IMR-90 (cell line): ENCODE measurements at regions not wholly inside any gene's neighbourhood (a gene's known extent, or its start where the extent isn't known, plus 50 kb on each side); places are given as distances from the start of the nearest gene placed in this dataset.

Experiments used
- ATAC-seq: fragments of 200-7000 bp; cut with Tn5 transposase; 2 replicates; pipeline ENCODE4 v1.9.1; 2020; ENCODE audit warnings: low read depth, mild to moderate bottlenecking, moderate library complexity
- BruUV-seq: library from RNA; stranded (reverse); fragments of 400-500 nt; replicated peaks from 2 replicates; lab custom pipeline; 2021; lab: Mats Ljungman, UMichigan
- CTCF ChIA-PET: fragments of 300-600 bp; formaldehyde crosslinking; extraction: SDS; loops from one replicate; lab custom pipeline; 2021; ENCODE audit warnings: antibody characterized with exemption; lab: Yijun Ruan, JAX
- POLR2A ChIA-PET: fragments of 300-600 bp; sonication (Branson Sonifier 250); formaldehyde crosslinking; loops from one replicate; lab custom pipeline; 2022; ENCODE audit warnings: antibody characterized with exemption; ENCODE audit not compliant: unreplicated experiment; lab: Charles Lee
- DNase-seq: peaks from one replicate; pipeline ENCODE4 v3.0.0; 2013
- H2AFZ ChIP-seq: replicated peaks from 2 replicates; pipeline ENCODE3; 2013; ENCODE audit warnings: low read length, mild to moderate bottlenecking; ENCODE audit not compliant: poor library complexity
- H2AK5ac ChIP-seq: 2 replicates; pipeline ENCODE4 v1.6.1; 2013; ENCODE audit warnings: low read depth, low read length, inconsistent platforms
- H2AK9ac ChIP-seq: replicated peaks from 2 replicates; pipeline ENCODE3; 2013; ENCODE audit warnings: mild to moderate bottlenecking, low read depth, low read length, moderate library complexity; ENCODE audit not compliant: poor library complexity
- H2BK120ac ChIP-seq: 2 replicates; pipeline ENCODE4 v1.6.1; 2013; ENCODE audit warnings: low read depth, low read length, inconsistent platforms
- H2BK15ac ChIP-seq: 3 replicates; pipeline ENCODE4 v1.6.1; 2013; ENCODE audit warnings: low read depth, low read length, inconsistent platforms
- H2BK20ac ChIP-seq: 2 replicates; pipeline ENCODE4 v1.6.1; 2013; ENCODE audit warnings: low read depth, mild to moderate bottlenecking, inconsistent platforms, low read length, moderate library complexity
- H2BK5ac ChIP-seq: 2 replicates; pipeline ENCODE4 v1.6.1; 2013; ENCODE audit warnings: mild to moderate bottlenecking, low read depth, low read length, inconsistent platforms; ENCODE audit not compliant: poor library complexity, severe bottlenecking
- H3K14ac ChIP-seq: replicated peaks from 2 replicates; pipeline ENCODE4 v1.6.1; 2013; ENCODE audit warnings: low read depth, low read length, inconsistent platforms
- H3K18ac ChIP-seq: 2 replicates; pipeline ENCODE4 v1.6.1; 2013; ENCODE audit warnings: low read depth, low read length, control low read depth
- H3K23ac ChIP-seq: 2 replicates; pipeline ENCODE4 v1.6.1; 2013; ENCODE audit warnings: low read depth, low read length, inconsistent platforms
- H3K27ac ChIP-seq: 2 replicates; pipeline ENCODE4 v1.5.1; 2013; ENCODE audit warnings: mild to moderate bottlenecking, control low read depth, low read length; ENCODE audit not compliant: insufficient read depth
- H3K27me3 ChIP-seq: 2 replicates; pipeline ENCODE4 v1.6.1; 2013; ENCODE audit warnings: low read length; ENCODE audit not compliant: control insufficient read depth, insufficient read depth
- H3K36me3 ChIP-seq: 2 replicates; pipeline ENCODE4 v1.6.1; 2013; ENCODE audit warnings: low read length, mixed read lengths; ENCODE audit not compliant: control insufficient read depth, insufficient read depth
- H3K4ac ChIP-seq: 2 replicates; pipeline ENCODE4 v1.6.1; 2013; ENCODE audit warnings: low read depth, low read length, inconsistent platforms
- H3K4me1 ChIP-seq: 2 replicates; pipeline ENCODE4 v1.6.1; 2013; ENCODE audit warnings: low read length, mixed read lengths; ENCODE audit not compliant: control insufficient read depth, insufficient read depth
- H3K4me2 ChIP-seq: 2 replicates; pipeline ENCODE4 v1.6.1; 2013; ENCODE audit warnings: low read depth, mild to moderate bottlenecking, control low read depth, low read length, moderate library complexity
- H3K4me3 ChIP-seq: 2 replicates; pipeline ENCODE4 v1.5.1; 2013; ENCODE audit warnings: low read depth, mild to moderate bottlenecking, control low read depth, low read length, moderate library complexity; ENCODE audit not compliant: insufficient read depth
- H3K56ac ChIP-seq: 2 replicates; pipeline ENCODE4 v1.6.1; 2013; ENCODE audit warnings: low read length, inconsistent platforms; ENCODE audit not compliant: insufficient read depth; ENCODE audit errors: extremely low read depth
- H3K79me1 ChIP-seq, 2 experiments: 2 replicates each; pipeline ENCODE4 v1.6.1; 2013; ENCODE audit warnings: low read length in 2 of 2, inconsistent platforms in 1 of 2, low read depth in 1 of 2
- H3K9ac ChIP-seq: 2 replicates; pipeline ENCODE4 v1.6.1; 2013; ENCODE audit warnings: low read depth, low read length, control low read depth
- H3K9me1 ChIP-seq: 2 replicates; pipeline ENCODE4 v1.6.1; 2013; ENCODE audit warnings: low read length, inconsistent platforms; ENCODE audit not compliant: insufficient read depth
- H3K9me3 ChIP-seq: 2 replicates; pipeline ENCODE4 v1.6.1; 2013; ENCODE audit warnings: low read length; ENCODE audit not compliant: control insufficient read depth, insufficient read depth
- H4K20me1 ChIP-seq: 2 replicates; pipeline ENCODE4 v1.6.1; 2013; ENCODE audit warnings: low read length, inconsistent platforms; ENCODE audit not compliant: insufficient read depth
- H4K5ac ChIP-seq: 2 replicates; pipeline ENCODE4 v1.6.1; 2013; ENCODE audit warnings: mild to moderate bottlenecking, low read depth, low read length, control low read depth
- H4K8ac ChIP-seq, 2 experiments: 2 replicates each; pipeline ENCODE4 v1.6.1; 2013; ENCODE audit warnings: low read depth in 2 of 2, low read length in 2 of 2, control low read depth in 1 of 2, inconsistent platforms in 1 of 2
- H4K91ac ChIP-seq: 2 replicates; pipeline ENCODE4 v1.6.1; 2013; ENCODE audit warnings: low read depth, low read length, inconsistent platforms; ENCODE audit not compliant: insufficient read depth
- BHLHE40 ChIP-seq: fragments of 150-350 bp; IDR thresholded peaks from 2 replicates; pipeline ENCODE4 v1.6.1; 2016; ENCODE audit warnings: mild to moderate bottlenecking, low read depth, low read length
- CEBPB ChIP-seq: IDR thresholded peaks from 2 replicates; pipeline ENCODE4 v1.6.1; 2012; ENCODE audit warnings: low read depth, low read length, improper control_type of control experiment
- CHD1 ChIP-seq: IDR thresholded peaks from 2 replicates; pipeline ENCODE4 v1.6.1; 2012; ENCODE audit warnings: low read depth, low read length, improper control_type of control experiment
- FOS ChIP-seq: fragments of 150-350 bp; IDR thresholded peaks from 2 replicates; pipeline ENCODE4 v1.6.1; 2016; ENCODE audit warnings: low read depth, low read length
- MAFK ChIP-seq: IDR thresholded peaks from 2 replicates; pipeline ENCODE4 v1.6.1; 2012; ENCODE audit warnings: low read depth, low read length, improper control_type of control experiment
- MAZ ChIP-seq: IDR thresholded peaks from 2 replicates; pipeline ENCODE4 v1.6.1; 2012; ENCODE audit warnings: low read depth, mild to moderate bottlenecking, low read length, improper control_type of control experiment, moderate library complexity, borderline replicate concordance
- MXI1 ChIP-seq: IDR thresholded peaks from 2 replicates; pipeline ENCODE4 v1.6.1; 2012; ENCODE audit warnings: low read depth, mild to moderate bottlenecking, low read length, moderate library complexity, borderline replicate concordance
- POLR2A ChIP-seq: IDR thresholded peaks from 2 replicates; pipeline ENCODE4 v1.6.1; 2012; ENCODE audit warnings: mild to moderate bottlenecking, low read depth, low read length
- RAD21 ChIP-seq: IDR thresholded peaks from 2 replicates; pipeline ENCODE4 v1.6.1; 2012; ENCODE audit warnings: low read length, improper control_type of control experiment
- RCOR1 ChIP-seq: IDR thresholded peaks from 2 replicates; pipeline ENCODE4 v1.6.1; 2012; ENCODE audit warnings: mild to moderate bottlenecking, low read length, improper control_type of control experiment; ENCODE audit not compliant: insufficient replicate concordance
- RFX5 ChIP-seq: IDR thresholded peaks from 2 replicates; pipeline ENCODE4 v1.8.0; 2012; ENCODE audit warnings: low read depth, mild to moderate bottlenecking, low read length, moderate library complexity
- SMC3 ChIP-seq: fragments of 150-350 bp; IDR thresholded peaks from 2 replicates; pipeline ENCODE4 v1.6.1; 2016; ENCODE audit warnings: low read depth, mild to moderate bottlenecking, antibody characterized with exemption, low read length, moderate library complexity
- WGBS, 2 experiments: methylation state at CpG; one replicate each; pipeline versions ENCODE4 v1.1.5 to v1.1.7; 2013; ENCODE audit warnings: missing lambda C conversion rate in 2 of 2; ENCODE audit not compliant: insufficient read length in 1 of 2; ENCODE audit errors: extremely low coverage in 2 of 2; 5-methylcytosine and 5-hydroxymethylcytosine counted together
- dilution Hi-C: fragments of 300-500 bp; cut with HindIII; formaldehyde crosslinking; loops from one replicate; pipeline ENCODE4 v1.14.3; 2018; ENCODE audit warnings: low sequenced_read_pairs; ENCODE audit not compliant: unreplicated experiment
- in situ Hi-C: fragments of 300-500 bp; cut with MboI; formaldehyde crosslinking; loops from 3 replicates; pipeline ENCODE4 v1.14.3; 2019; ENCODE audit warnings: low sequenced_read_pairs, inconsistent platforms, mixed read lengths
- intact Hi-C: fragments of 100-400 bp; cut with micrococcal nuclease; formaldehyde crosslinking; loops from 2 replicates; pipeline ENCODE4 v1.10.0; 2022
- TF ChIP-seq, protein P1 (sequence below): conservative IDR thresholded peaks from 2 replicates; pipeline ENCODE4 v1.5.1; 2012; ENCODE audit warnings: mild to moderate bottlenecking, low read depth, low read length, improper control_type of control experiment

DNA sequence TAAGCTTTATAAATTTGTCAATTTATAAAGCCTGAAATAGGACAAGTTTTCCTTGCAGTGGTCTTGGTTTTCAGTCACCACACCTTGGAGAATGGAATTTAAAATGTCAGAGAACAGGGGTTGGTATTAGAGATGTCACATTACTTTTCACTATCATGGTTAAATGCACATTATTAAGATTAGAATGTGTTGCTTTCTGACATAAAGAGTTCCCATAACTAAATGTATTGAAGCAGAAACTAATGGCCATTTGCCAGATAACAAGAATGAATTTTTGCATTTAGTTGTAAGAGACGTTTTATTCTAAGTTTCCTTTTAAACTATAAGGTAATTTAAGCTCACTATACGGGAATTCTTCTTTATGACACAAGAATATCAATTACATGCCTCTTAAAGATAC, 172.3 kb downstream of the ARL4A start:
- intact Hi-C loops = loop anchor here (1.0 kb wide), 1 partner anchor 407 kb away; no protein-coding TSS in a partner anchor
- Histone ChIP-seq H3K14ac (no peak overlapping the region), H3K27me3 (no peaks in the 10 kb centered on the region), H4K20me1 (no peaks in the 10 kb centered on the region), H3K4ac (no peak overlapping the region), H2BK15ac (no peak overlapping the region), H3K9me3 (no peaks in the 10 kb centered on the region), H3K56ac (no peak overlapping the region), H2AFZ (no peak overlapping the region), H3K79me1 (no peaks in the 10 kb centered on the region), H2BK5ac (no peak overlapping the region), H3K36me3 (no peaks in the 10 kb centered on the region), H3K4me2 (no peak overlapping the region), H3K23ac (no peak overlapping the region), H4K5ac (no peak overlapping the region), H2AK9ac (no peak overlapping the region), H2AK5ac (no peak overlapping the region), H4K91ac (no peak overlapping the region), H3K4me1 (no peaks in the 10 kb centered on the region), H2BK20ac (no peak overlapping the region), H3K4me3 (no peak overlapping the region), H4K8ac (no peak overlapping the region), H3K9me1 (0 out of 2 replicates have a peak, but pooled peaks cover 3% of the 10 kb centered on the region), H3K9ac (no peak overlapping the region), H2BK120ac (no peak overlapping the region), H3K18ac (no peak overlapping the region), H3K27ac (no peak overlapping the region)
- BruUV-seq = no TSS peak
- no CpG with 5 or more reads among the region's 2 CpGs for WGBS, 2 experiments
- in situ Hi-C loops = no loop called here
- POLR2A ChIA-PET = no interaction called here
- dilution Hi-C loops = no loop called here
- ATAC-seq = no peak
- no peak for DNase-seq
- CTCF ChIA-PET = interaction anchor here (1.0 kb wide), 1 partner anchor 31 kb away, joined by 7 read pairs; no protein-coding TSS in a partner anchor
- no peak for TF ChIP-seq SMC3
- TF ChIP-seq MXI1 = no peak
- no peak for TF ChIP-seq CEBPB
- TF ChIP-seq CHD1 = no peak
- no peak for TF ChIP-seq POLR2A
- TF ChIP-seq RFX5 = no peak
- TF ChIP-seq FOS = no peak
- TF ChIP-seq RAD21 = no peak
- TF ChIP-seq, protein P1, sequence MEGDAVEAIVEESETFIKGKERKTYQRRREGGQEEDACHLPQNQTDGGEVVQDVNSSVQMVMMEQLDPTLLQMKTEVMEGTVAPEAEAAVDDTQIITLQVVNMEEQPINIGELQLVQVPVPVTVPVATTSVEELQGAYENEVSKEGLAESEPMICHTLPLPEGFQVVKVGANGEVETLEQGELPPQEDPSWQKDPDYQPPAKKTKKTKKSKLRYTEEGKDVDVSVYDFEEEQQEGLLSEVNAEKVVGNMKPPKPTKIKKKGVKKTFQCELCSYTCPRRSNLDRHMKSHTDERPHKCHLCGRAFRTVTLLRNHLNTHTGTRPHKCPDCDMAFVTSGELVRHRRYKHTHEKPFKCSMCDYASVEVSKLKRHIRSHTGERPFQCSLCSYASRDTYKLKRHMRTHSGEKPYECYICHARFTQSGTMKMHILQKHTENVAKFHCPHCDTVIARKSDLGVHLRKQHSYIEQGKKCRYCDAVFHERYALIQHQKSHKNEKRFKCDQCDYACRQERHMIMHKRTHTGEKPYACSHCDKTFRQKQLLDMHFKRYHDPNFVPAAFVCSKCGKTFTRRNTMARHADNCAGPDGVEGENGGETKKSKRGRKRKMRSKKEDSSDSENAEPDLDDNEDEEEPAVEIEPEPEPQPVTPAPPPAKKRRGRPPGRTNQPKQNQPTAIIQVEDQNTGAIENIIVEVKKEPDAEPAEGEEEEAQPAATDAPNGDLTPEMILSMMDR = no peak
- no peak for TF ChIP-seq MAZ
- no peak for TF ChIP-seq RCOR1
- no peak for TF ChIP-seq MAFK
- no peak for TF ChIP-seq BHLHE40
